MCF 10A (cell line): ENCODE measurements at regions not wholly inside any gene's neighbourhood (a gene's known extent, or its start where the extent isn't known, plus 50 kb on each side); places are given as distances from the start of the nearest gene placed in this dataset.

Source experiments
- BruUV-seq: library from RNA; stranded (reverse); fragments of 400-500 nt; replicated peaks from 2 replicates; lab custom pipeline; 2021; lab: Mats Ljungman, UMichigan
- CTCF ChIA-PET: fragments of 300-600 bp; sonication (Branson Sonifier 250); formaldehyde crosslinking; extraction: SDS; loops from one replicate; lab custom pipeline; 2021; ENCODE audit warnings: antibody characterized with exemption, inconsistent platforms; lab: Yijun Ruan, JAX
- POLR2A ChIA-PET: fragments of 300-600, 350-650 bp; sonication (Branson Sonifier 250); formaldehyde crosslinking; extraction: SDS; loops from one replicate; lab custom pipeline; 2020; ENCODE audit warnings: antibody characterized with exemption, inconsistent platforms; lab: Yijun Ruan, JAX
- DNase-seq: peaks from one replicate; pipeline ENCODE4 v3.0.0-alpha.2; 2018; ENCODE audit not compliant: unreplicated experiment
- H3K27ac Mint-ChIP-seq: one replicate; pipeline ENCODE4 v1.8.0; 2022; ENCODE audit warnings: mild to moderate bottlenecking, low read depth, mixed read lengths; ENCODE audit not compliant: unreplicated experiment
- H3K27me3 Mint-ChIP-seq: one replicate; pipeline ENCODE4 v1.8.0; 2022; ENCODE audit warnings: mixed read lengths; ENCODE audit not compliant: insufficient read depth, unreplicated experiment
- H3K36me3 Mint-ChIP-seq: one replicate; pipeline ENCODE4 v1.8.0; 2022; ENCODE audit warnings: mild to moderate bottlenecking, moderate library complexity, mixed read lengths; ENCODE audit not compliant: insufficient read depth, unreplicated experiment
- H3K4me1 Mint-ChIP-seq: one replicate; pipeline ENCODE4 v1.8.0; 2022; ENCODE audit warnings: mixed read lengths; ENCODE audit not compliant: insufficient read depth, unreplicated experiment
- H3K4me3 Mint-ChIP-seq: one replicate; pipeline ENCODE4 v1.8.0; 2022; ENCODE audit warnings: mild to moderate bottlenecking, moderate library complexity, mixed read lengths; ENCODE audit not compliant: unreplicated experiment
- H3K9me3 Mint-ChIP-seq: one replicate; pipeline ENCODE4 v1.8.0; 2022; ENCODE audit warnings: mixed read lengths; ENCODE audit not compliant: unreplicated experiment
- CTCF ChIP-seq: fragments of 200-600 bp; IDR thresholded peaks from one replicate; pipeline ENCODE4 v1.8.0; 2022; ENCODE audit warnings: antibody characterized with exemption, mild to moderate bottlenecking; ENCODE audit not compliant: unreplicated experiment
- intact Hi-C: fragments of 100-400 bp; cut with micrococcal nuclease; formaldehyde crosslinking; loops from 2 replicates; pipeline ENCODE4 v1.14.1; 2022

DNA sequence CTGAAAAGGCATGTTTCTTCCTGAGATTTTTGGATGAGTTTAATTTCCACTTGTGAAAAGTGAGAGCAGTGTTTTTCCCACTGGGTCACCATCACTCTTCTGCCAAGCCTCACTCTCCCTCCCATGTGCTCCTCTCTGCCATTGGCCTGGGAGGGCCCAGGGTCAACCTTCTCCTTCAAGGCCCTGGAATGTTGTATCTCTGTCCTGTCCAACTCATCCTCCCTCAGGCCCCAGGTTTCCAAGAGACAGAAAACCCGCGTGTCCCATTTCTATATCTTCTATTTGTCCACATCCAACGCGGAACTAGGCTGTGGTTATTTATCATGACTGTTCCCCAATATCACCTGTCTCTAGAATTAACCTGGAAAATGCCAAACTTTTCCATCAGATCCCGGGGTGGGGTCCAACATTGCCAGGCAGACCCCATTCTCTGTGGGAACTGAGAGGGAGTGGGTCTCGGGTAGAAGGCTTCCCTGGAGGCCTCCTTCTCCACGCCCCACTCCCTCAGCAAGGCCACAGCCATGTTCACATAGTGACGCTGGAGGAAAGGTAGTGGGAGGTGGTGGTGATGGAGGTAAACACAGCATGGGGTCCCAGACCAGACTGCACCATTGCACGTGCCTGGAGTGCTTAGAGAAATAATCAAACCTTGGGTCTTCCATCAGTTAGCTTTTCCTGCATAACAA, 173.5 kb downstream of the SCP2D1 start:
- H3K36me3 Mint-ChIP-seq, result no peaks in the 10 kb centered on the region
- no TSS peak for BruUV-seq

DNA sequence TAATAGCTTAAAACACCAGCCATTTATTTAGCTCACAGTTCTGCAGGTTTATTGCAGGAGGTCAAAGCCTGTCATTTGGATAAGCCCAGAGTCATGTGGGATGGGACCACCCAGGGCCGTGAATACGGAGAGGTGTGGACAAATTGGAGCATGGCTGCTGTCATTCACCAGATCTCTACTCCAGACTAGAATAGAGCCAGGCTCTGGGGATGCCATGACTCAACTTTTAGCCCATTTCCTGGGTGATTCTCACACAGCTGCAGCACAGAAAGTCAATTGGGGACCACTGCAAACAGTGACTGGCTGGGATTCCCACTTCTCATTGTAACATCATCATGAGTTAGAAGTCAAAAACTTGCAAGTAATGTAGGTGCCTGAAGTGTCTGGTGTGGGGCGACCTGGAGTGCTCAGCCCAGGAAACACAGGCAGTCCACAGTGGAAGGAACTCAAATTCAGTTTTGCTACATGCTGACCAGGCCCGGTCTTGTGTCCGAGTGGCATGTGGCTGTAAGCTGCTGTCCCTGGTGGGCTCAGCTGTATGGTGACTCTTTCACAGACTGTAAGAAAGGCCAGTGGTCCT, 174.3 kb downstream of the SCP2D1 start:
- no TSS peak for BruUV-seq
- no peak for DNase-seq
- no peak for TF ChIP-seq CTCF
- CTCF ChIA-PET, result interaction anchor here (0.7 kb wide), 1 partner anchor 35 kb away, joined by 3 read pairs; no protein-coding TSS in a partner anchor
- H3K27me3 Mint-ChIP-seq, result no peaks in the 10 kb centered on the region
- H3K36me3 Mint-ChIP-seq, result no peaks in the 10 kb centered on the region
- no peak overlapping the region for H3K27ac Mint-ChIP-seq
- no peaks in the 10 kb centered on the region for H3K4me1 Mint-ChIP-seq
- H3K9me3 Mint-ChIP-seq, result peaks cover 23% of the 10 kb centered on the region
- no peak overlapping the region for H3K4me3 Mint-ChIP-seq
- intact Hi-C loops, result no loop called here
- POLR2A ChIA-PET, result no interaction called here

More for the DNA sequence above, 173.5 kb downstream of the SCP2D1 start:
- no peak for DNase-seq
- no peaks in the 10 kb centered on the region for H3K4me1 Mint-ChIP-seq
- CTCF ChIA-PET, result interaction anchor here (0.7 kb wide), 1 partner anchor 35 kb away, joined by 3 read pairs; no protein-coding TSS in a partner anchor
- H3K9me3 Mint-ChIP-seq, result peaks cover 23% of the 10 kb centered on the region
- H3K27ac Mint-ChIP-seq, result no peak overlapping the region
- H3K4me3 Mint-ChIP-seq, result no peak overlapping the region
- POLR2A ChIA-PET, result no interaction called here
- intact Hi-C loops, result no loop called here
- H3K27me3 Mint-ChIP-seq, result no peaks in the 10 kb centered on the region
- no peak for TF ChIP-seq CTCF

DNA sequence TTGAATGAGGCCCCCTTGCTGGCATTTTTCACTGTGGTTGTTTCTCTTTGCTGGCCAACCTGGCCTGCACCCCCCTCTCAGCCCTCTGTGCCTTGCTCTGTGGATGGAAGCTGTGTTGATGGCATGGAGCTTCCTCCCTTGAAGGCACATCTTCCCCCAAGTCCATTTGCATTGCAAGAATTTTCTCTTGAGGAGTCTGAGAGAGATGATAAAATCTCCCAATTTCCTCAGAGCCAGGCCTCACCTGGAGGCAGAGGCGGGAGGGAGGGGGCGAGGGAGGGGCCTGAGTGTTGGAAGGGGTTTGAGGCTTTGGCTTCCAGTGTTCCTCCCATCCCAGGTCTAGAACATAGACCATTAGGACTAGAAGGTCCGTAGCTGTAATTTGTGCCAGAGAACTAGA, 175.1 kb downstream of the SCP2D1 start:
- Mint-ChIP-seq H3K27me3 (no peaks in the 10 kb centered on the region), H3K9me3 (peaks cover 30% of the 10 kb centered on the region), H3K4me3 (no peak overlapping the region), H3K36me3 (no peaks in the 10 kb centered on the region), H3K4me1 (no peaks in the 10 kb centered on the region), H3K27ac (no peak overlapping the region)
- POLR2A ChIA-PET, result interaction anchor here (0.7 kb wide), 2 partner anchors 26 to 135 kb away, joined by 3 read pairs; no protein-coding TSS in a partner anchor
- intact Hi-C loops, result no loop called here
- no TSS peak for BruUV-seq
- no peak for DNase-seq
- CTCF ChIA-PET, result no interaction called here
- no peak for TF ChIP-seq CTCF

GRCh38 chr20:18989736-18990474, 176.3 kb downstream of the SCP2D1 start:
- ChIA-PET POLR2A (no interaction called here), CTCF (interaction anchor here (0.7 kb wide), 1 partner anchor 253 kb away, joined by 3 read pairs; no protein-coding TSS in a partner anchor)
- intact Hi-C loops, result no loop called here
- Mint-ChIP-seq H3K36me3 (no peaks in the 10 kb centered on the region), H3K9me3 (peaks cover 34% of the 10 kb centered on the region), H3K27me3 (no peaks in the 10 kb centered on the region), H3K4me3 (no peak overlapping the region), H3K4me1 (no peaks in the 10 kb centered on the region), H3K27ac (no peak overlapping the region)
- no TSS peak for BruUV-seq
- no peak for DNase-seq
- TF ChIP-seq CTCF, result no peak
